ENCODE measurements at regions not wholly inside any gene's neighbourhood (a gene's known extent, or its start where the extent isn't known, plus 50 kb on each side); places are given as distances from the start of the nearest gene placed in this dataset.

GRCh38 chr15:72902245-72902918 lies 118.8 kb upstream of the ADPGK start:
- no peak for TF ChIP-seq CTCF (IDR thresholded peaks at IDR 0.05)
- H3K36me3 ChIP-seq: no peaks in the 10 kb centered on the region
- H3K27me3 ChIP-seq: no peaks in the 10 kb centered on the region
- peak; percentile 14 to 89 for DNase-seq (ENCODE audit: low spot score in 2 of 2)
- peaks cover 5 to 29% of the 10 kb centered on the region in 2 donors for H3K4me1 ChIP-seq
- intact Hi-C loops (cut with DNase I): loop anchor here (5.0 kb wide), 3 partner anchors 65 to 150 kb away; partner anchors contain the start of gene NEO1
- peak overlapping the region in 1 of 2 donors; percentile 29 for H3K4me3 ChIP-seq
- no peaks in the 10 kb centered on the region for H3K9me3 ChIP-seq
- peak overlapping the region; percentile 62 to 72 for H3K27ac ChIP-seq

- no peak overlapping the region for H3K27ac ChIP-seq
- H3K4me1 ChIP-seq: no peaks in the 10 kb centered on the region
- no peak for DNase-seq (ENCODE audit: low spot score in 2 of 2)
- no peaks in the 10 kb centered on the region for H3K27me3 ChIP-seq
- H3K36me3 ChIP-seq: no peaks in the 10 kb centered on the region
- H3K9me3 ChIP-seq: peaks cover 0 to 15% of the 10 kb centered on the region in 2 donors
- no peak for TF ChIP-seq CTCF (IDR thresholded peaks at IDR 0.05)
- intact Hi-C loops (cut with DNase I): no loop called here
- H3K4me3 ChIP-seq: no peak overlapping the region
Observed at GRCh38 chr15:72892986-72893385, 109.4 kb upstream of the ADPGK start.

- intact Hi-C loops (cut with DNase I): no loop called here
- H3K27ac ChIP-seq: no peak overlapping the region
- no peaks in the 10 kb centered on the region for H3K4me1 ChIP-seq
- no peak overlapping the region for H3K4me3 ChIP-seq
- H3K36me3 ChIP-seq: no peaks in the 10 kb centered on the region
- no peak for DNase-seq (ENCODE audit: low spot score in 2 of 2)
- H3K9me3 ChIP-seq: peaks cover 0 to 12% of the 10 kb centered on the region in 2 donors
- no peaks in the 10 kb centered on the region for H3K27me3 ChIP-seq
- TF ChIP-seq CTCF (IDR thresholded peaks at IDR 0.05): no peak
Observed at GRCh38 chr15:72890043-72890442, 106.5 kb upstream of the ADPGK start.

- H3K9me3 ChIP-seq: peaks cover 0 to 7% of the 10 kb centered on the region in 2 donors
Observed at GRCh38 chr15:72889545-72889944, 106.0 kb upstream of the ADPGK start.

GRCh38 chr15:72888811-72889210 lies 105.3 kb upstream of the ADPGK start:
- no peaks in the 10 kb centered on the region for H3K27me3 ChIP-seq
- H3K36me3 ChIP-seq: no peaks in the 10 kb centered on the region
- peaks cover 0 to under 1% of the 10 kb centered on the region in 2 donors for H3K9me3 ChIP-seq
- no peaks in the 10 kb centered on the region for H3K4me1 ChIP-seq
- intact Hi-C loops (cut with DNase I): no loop called here
- DNase-seq (ENCODE audit: low spot score in 2 of 2): no peak
- no peak overlapping the region for H3K4me3 ChIP-seq
- TF ChIP-seq CTCF (IDR thresholded peaks at IDR 0.05): no peak
- no peak overlapping the region for H3K27ac ChIP-seq

More at GRCh38 chr15:72889545-72889944, 106.0 kb upstream of the ADPGK start:
- intact Hi-C loops (cut with DNase I): no loop called here
- no peak overlapping the region for H3K27ac ChIP-seq
- H3K27me3 ChIP-seq: no peaks in the 10 kb centered on the region
- no peak overlapping the region for H3K4me3 ChIP-seq
- no peak for TF ChIP-seq CTCF (IDR thresholded peaks at IDR 0.05)
- no peaks in the 10 kb centered on the region for H3K4me1 ChIP-seq
- no peaks in the 10 kb centered on the region for H3K36me3 ChIP-seq
- DNase-seq (ENCODE audit: low spot score in 2 of 2): no peak

Data from ascending aorta (tissue), 2 donors.